ENCODE measurements at regions not wholly inside any gene's neighbourhood (a gene's known extent, or its start where the extent isn't known, plus 50 kb on each side); places are given as distances from the start of the nearest gene placed in this dataset.

DNA sequence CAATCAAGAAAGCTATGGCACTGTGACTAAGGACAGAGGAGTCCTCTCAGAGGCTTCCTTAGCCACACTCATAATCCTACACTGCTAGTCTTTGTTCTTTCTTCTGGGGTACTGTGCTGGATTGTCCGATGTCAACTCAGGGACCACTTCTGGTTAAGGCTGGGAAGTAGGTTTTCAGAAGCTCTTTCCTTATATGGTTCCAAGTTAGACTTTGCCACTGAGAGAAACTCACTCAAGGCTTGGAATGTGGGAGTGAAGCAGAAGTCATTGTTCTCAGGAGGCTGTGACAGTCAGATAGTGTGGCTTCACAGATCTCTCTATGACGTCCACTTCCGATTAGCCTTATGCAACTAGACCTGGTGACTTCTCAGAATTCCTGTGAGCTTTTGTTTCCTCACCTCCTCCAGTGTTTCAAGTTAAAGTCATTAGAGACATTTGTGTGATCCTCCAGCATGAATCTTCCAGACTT is 317.3 kb upstream of the F9 start:
- Histone ChIP-seq H3K4me1 (no peaks in the 10 kb centered on the region), H3K36me3 (no peaks in the 10 kb centered on the region), H3K4me3 (no peak overlapping the region), H3K9me3 (no peaks in the 10 kb centered on the region), H3K27me3 (no peaks in the 10 kb centered on the region), H3K27ac (no peak overlapping the region)
- TF ChIP-seq, protein P1, sequence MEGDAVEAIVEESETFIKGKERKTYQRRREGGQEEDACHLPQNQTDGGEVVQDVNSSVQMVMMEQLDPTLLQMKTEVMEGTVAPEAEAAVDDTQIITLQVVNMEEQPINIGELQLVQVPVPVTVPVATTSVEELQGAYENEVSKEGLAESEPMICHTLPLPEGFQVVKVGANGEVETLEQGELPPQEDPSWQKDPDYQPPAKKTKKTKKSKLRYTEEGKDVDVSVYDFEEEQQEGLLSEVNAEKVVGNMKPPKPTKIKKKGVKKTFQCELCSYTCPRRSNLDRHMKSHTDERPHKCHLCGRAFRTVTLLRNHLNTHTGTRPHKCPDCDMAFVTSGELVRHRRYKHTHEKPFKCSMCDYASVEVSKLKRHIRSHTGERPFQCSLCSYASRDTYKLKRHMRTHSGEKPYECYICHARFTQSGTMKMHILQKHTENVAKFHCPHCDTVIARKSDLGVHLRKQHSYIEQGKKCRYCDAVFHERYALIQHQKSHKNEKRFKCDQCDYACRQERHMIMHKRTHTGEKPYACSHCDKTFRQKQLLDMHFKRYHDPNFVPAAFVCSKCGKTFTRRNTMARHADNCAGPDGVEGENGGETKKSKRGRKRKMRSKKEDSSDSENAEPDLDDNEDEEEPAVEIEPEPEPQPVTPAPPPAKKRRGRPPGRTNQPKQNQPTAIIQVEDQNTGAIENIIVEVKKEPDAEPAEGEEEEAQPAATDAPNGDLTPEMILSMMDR (IDR thresholded peaks at IDR 0.05) = no peak
- no peak for TF ChIP-seq POLR2A (IDR thresholded peaks at IDR 0.05)
- no peak for DNase-seq

- H3K36me3 ChIP-seq = no peaks in the 10 kb centered on the region
- H3K27me3 ChIP-seq = no peaks in the 10 kb centered on the region
- H3K9me3 ChIP-seq = no peaks in the 10 kb centered on the region
- no peak for DNase-seq
- no peak overlapping the region for H3K27ac ChIP-seq
- no peaks in the 10 kb centered on the region for H3K4me1 ChIP-seq
- TF ChIP-seq, protein P1 (IDR thresholded peaks at IDR 0.05) = no peak
- no peak for TF ChIP-seq POLR2A (IDR thresholded peaks at IDR 0.05)
- no peak overlapping the region for H3K4me3 ChIP-seq
Measured at GRCh38 chrX:139211568-139212182, 318.9 kb upstream of the F9 start.

DNA sequence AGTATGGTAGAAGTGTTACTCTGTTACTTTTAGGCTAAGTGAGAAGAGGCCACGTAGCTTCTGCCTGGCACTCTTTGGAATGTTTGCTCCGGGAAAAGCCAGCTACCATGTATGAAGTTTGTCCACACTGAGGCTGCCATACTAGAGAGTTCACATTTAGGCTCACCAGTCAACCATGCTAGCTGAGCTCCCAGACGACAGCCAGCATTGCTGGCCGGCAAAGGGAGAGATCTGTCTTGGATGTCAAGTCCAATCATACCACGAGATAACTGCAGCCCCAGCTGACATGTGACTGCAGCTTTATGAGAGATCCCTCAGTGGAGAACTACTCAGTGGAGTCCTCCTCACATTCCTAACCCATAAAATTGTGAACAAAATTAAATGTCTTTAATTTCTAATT is 321.2 kb upstream of the F9 start:
- TF ChIP-seq, protein P1 (IDR thresholded peaks at IDR 0.05) = no peak
- no peak overlapping the region for H3K27ac ChIP-seq
- H3K27me3 ChIP-seq = no peaks in the 10 kb centered on the region
- no peak for DNase-seq
- no peaks in the 10 kb centered on the region for H3K9me3 ChIP-seq
- H3K4me1 ChIP-seq = no peaks in the 10 kb centered on the region
- no peaks in the 10 kb centered on the region for H3K36me3 ChIP-seq
- H3K4me3 ChIP-seq = no peak overlapping the region

GRCh38 chrX:139207655-139208054 is 322.9 kb upstream of the F9 start:
- H3K4me3 ChIP-seq = no peak overlapping the region
- TF ChIP-seq, protein P1 (IDR thresholded peaks at IDR 0.05) = no peak
- no peak for TF ChIP-seq POLR2A (IDR thresholded peaks at IDR 0.05)
- no peak overlapping the region for H3K27ac ChIP-seq
- H3K4me1 ChIP-seq = no peaks in the 10 kb centered on the region
- no peaks in the 10 kb centered on the region for H3K9me3 ChIP-seq
- no peaks in the 10 kb centered on the region for H3K36me3 ChIP-seq
- H3K27me3 ChIP-seq = no peaks in the 10 kb centered on the region
- DNase-seq = no peak

DNA sequence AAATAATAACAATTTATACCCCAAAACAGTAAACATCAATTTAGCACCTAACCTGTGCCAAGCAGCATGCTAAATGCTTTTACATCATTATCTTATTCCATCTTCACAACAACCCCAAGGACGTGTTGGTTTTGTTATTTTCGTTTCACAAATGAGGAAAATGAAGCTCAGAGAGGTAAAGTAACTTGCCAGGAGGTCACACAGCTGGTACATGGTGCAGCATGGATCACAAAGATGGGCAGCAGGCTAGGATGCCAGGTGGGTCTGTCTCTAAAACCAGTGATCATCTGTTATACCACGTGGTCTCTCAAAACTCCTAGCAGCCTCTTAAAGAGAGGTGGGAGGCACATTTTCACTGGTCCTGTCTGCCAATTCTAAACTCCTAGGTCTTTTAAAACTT is 323.6 kb upstream of the F9 start:
- Histone ChIP-seq H3K9me3 (no peaks in the 10 kb centered on the region), H3K36me3 (no peaks in the 10 kb centered on the region), H3K27me3 (no peaks in the 10 kb centered on the region), H3K4me1 (no peaks in the 10 kb centered on the region), H3K4me3 (no peak overlapping the region), H3K27ac (no peak overlapping the region)
- no peak for DNase-seq
- TF ChIP-seq POLR2A (IDR thresholded peaks at IDR 0.05) = no peak
- TF ChIP-seq, protein P1 (IDR thresholded peaks at IDR 0.05) = no peak

All from Peyer's patch (tissue), 4 donors.